Upper lobe of left lung (tissue), 4 donors: ENCODE measurements at regions not wholly inside any gene's neighbourhood (a gene's known extent, or its start where the extent isn't known, plus 50 kb on each side); places are given as distances from the start of the nearest gene placed in this dataset.

Experiments used
- CTCF ChIP-seq, 6 experiments: fragments of 450-650 bp in 4 of 6; fragments of 200-600 bp in 2 of 6; sonication (generic) in 2 of 6; IDR thresholded peaks; one replicate each; pipeline ENCODE4 v1.5.1; 2016 to 2019; ENCODE audit warnings: antibody characterized with exemption in 6 of 6
- POLR2A ChIP-seq, 4 donors: fragments of 450-650 bp; IDR thresholded peaks; one replicate each; pipeline ENCODE4 v1.5.1; 2016 to 2017; ENCODE audit warnings: antibody characterized with exemption in 4 of 4, mild to moderate bottlenecking in 2 of 4

- TF ChIP-seq CTCF (IDR thresholded peaks at IDR 0.05): no peak
- no peak for TF ChIP-seq POLR2A (IDR thresholded peaks at IDR 0.05)
Measured at GRCh38 chr3:43191116-43191515, 85.2 kb upstream of the POMGNT2 start.
